IMR-90 (cell line): ENCODE measurements at regions not wholly inside any gene's neighbourhood (a gene's known extent, or its start where the extent isn't known, plus 50 kb on each side); places are given as distances from the start of the nearest gene placed in this dataset.

ENCODE experiments used
- CEBPB ChIP-seq: IDR thresholded peaks from 2 replicates; pipeline ENCODE4 v1.6.1; 2012; ENCODE audit warnings: low read depth, low read length, improper control_type of control experiment
- CTCF ChIP-seq: conservative IDR thresholded peaks from 2 replicates; pipeline ENCODE4 v1.5.1; 2012; ENCODE audit warnings: mild to moderate bottlenecking, low read depth, low read length, improper control_type of control experiment
- MAFK ChIP-seq: IDR thresholded peaks from 2 replicates; pipeline ENCODE4 v1.6.1; 2012; ENCODE audit warnings: low read depth, low read length, improper control_type of control experiment
- MXI1 ChIP-seq: IDR thresholded peaks from 2 replicates; pipeline ENCODE4 v1.6.1; 2012; ENCODE audit warnings: low read depth, mild to moderate bottlenecking, low read length, moderate library complexity, borderline replicate concordance
- POLR2A ChIP-seq: IDR thresholded peaks from 2 replicates; pipeline ENCODE4 v1.6.1; 2012; ENCODE audit warnings: mild to moderate bottlenecking, low read depth, low read length
- RFX5 ChIP-seq: IDR thresholded peaks from 2 replicates; pipeline ENCODE4 v1.8.0; 2012; ENCODE audit warnings: low read depth, mild to moderate bottlenecking, low read length, moderate library complexity

- TF ChIP-seq POLR2A (no peak), CTCF (no peak), CEBPB (no peak), MAFK (no peak), RFX5 (no peak), MXI1 (no peak)
These were observed 164.0 kb upstream of the LYZL1 start for GRCh38 chr10:29124864-29125263.
